GM19025 (cell line): ENCODE measurements at regions not wholly inside any gene's neighbourhood (a gene's known extent, or its start where the extent isn't known, plus 50 kb on each side); places are given as distances from the start of the nearest gene placed in this dataset.

Experiments
- ATAC-seq: cut with Tn5 transposase; IDR thresholded peaks from one replicate; pipeline ENCODE4 v1.9.1; 2021; ENCODE audit warnings: mild to moderate bottlenecking, low read depth, moderate library complexity; ENCODE audit not compliant: unreplicated experiment

- ATAC-seq: no peak
Observed at GRCh38 chr16:86052115-86052670, 153.2 kb downstream of the IRF8 start.

GRCh38 chr16:86052926-86053325 lies 154.0 kb downstream of the IRF8 start:
- ATAC-seq: no peak

GRCh38 chr16:86059253-86060171 lies 160.6 kb downstream of the IRF8 start:
- ATAC-seq: no peak

- ATAC-seq: no peak
Observed at GRCh38 chr16:86060381-86061317, 161.7 kb downstream of the IRF8 start.

- no peak for ATAC-seq
Observed at GRCh38 chr16:86061318-86061695, 162.3 kb downstream of the IRF8 start.

GRCh38 chr16:86061721-86062120 lies 162.8 kb downstream of the IRF8 start:
- ATAC-seq: no peak

GRCh38 chr16:86062271-86062965 lies 163.5 kb downstream of the IRF8 start:
- no peak for ATAC-seq

GRCh38 chr16:86063760-86064405 lies 164.9 kb downstream of the IRF8 start:
- ATAC-seq: no peak

GRCh38 chr16:86064431-86065250 lies 165.7 kb downstream of the IRF8 start:
- no peak for ATAC-seq

GRCh38 chr16:86065711-86066110 lies 166.7 kb downstream of the IRF8 start:
- ATAC-seq: no peak

GRCh38 chr16:86066811-86067210 lies 167.8 kb downstream of the IRF8 start:
- no peak for ATAC-seq

- no peak for ATAC-seq
Observed at GRCh38 chr16:86067516-86067915, 168.6 kb downstream of the IRF8 start.

GRCh38 chr16:86067936-86068335 lies 169.0 kb downstream of the IRF8 start:
- no peak for ATAC-seq

- ATAC-seq: no peak
Observed at GRCh38 chr16:86068722-86069121, 169.8 kb downstream of the IRF8 start.

GRCh38 chr16:86069736-86070298 lies 170.9 kb downstream of the IRF8 start:
- no peak for ATAC-seq

GRCh38 chr16:86070484-86070883 lies 171.5 kb downstream of the IRF8 start:
- ATAC-seq: no peak

- no peak for ATAC-seq
Observed at GRCh38 chr16:86070971-86071370, 172.0 kb downstream of the IRF8 start.

GRCh38 chr16:86071611-86072240 lies 172.8 kb downstream of the IRF8 start:
- no peak for ATAC-seq
